Endothelial cell of umbilical vein (primary cell): ENCODE measurements at regions not wholly inside any gene's neighbourhood (a gene's known extent, or its start where the extent isn't known, plus 50 kb on each side); places are given as distances from the start of the nearest gene placed in this dataset.
A peak's percentile ranks its signal among the peaks of the same experiment; 100 is the strongest.

Experiments used
- BruUV-seq: library from RNA; stranded (reverse); fragments of 400-500 nt; replicated peaks from 2 replicates; lab custom pipeline; 2021; lab: Mats Ljungman, UMichigan
- CTCF ChIA-PET: fragments of 300-600, 350-600 bp; sonication (Branson Sonifier 250); formaldehyde crosslinking; loops from one replicate; lab custom pipeline; 2021; ENCODE audit warnings: antibody characterized with exemption, inconsistent platforms; lab: Charles Lee
- POLR2A ChIA-PET: fragments of 300-600, 350-600 bp; sonication (Branson Sonifier 250); formaldehyde crosslinking; loops from one replicate; lab custom pipeline; 2021; ENCODE audit warnings: antibody characterized with exemption, inconsistent platforms; lab: Charles Lee
- DNase-seq: peaks from one replicate; pipeline ENCODE4 v3.0.0-alpha.2; 2011; ENCODE audit warnings: low read depth, low spot score
- FAIRE-seq: peaks from 2 replicates; lab custom pipeline; 2011; peaks lifted over from hg19 to GRCh38; lab: Jason Lieb, UNC
- H2AFZ ChIP-seq: 2 replicates; pipeline ENCODE4 v1.6.0; 2012; ENCODE audit warnings: low read depth, low read length, control low read depth, inconsistent platforms
- H3K27ac ChIP-seq: 2 replicates; pipeline ENCODE4 v1.5.1; 2011; ENCODE audit warnings: low read depth, mild to moderate bottlenecking, control low read depth, low read length, moderate library complexity; ENCODE audit not compliant: insufficient read depth
- H3K27me3 ChIP-seq, 2 experiments: 2 replicates each; pipeline versions ENCODE4 v1.6.0 to v1.6.1; 2011; ENCODE audit warnings: low read length in 2 of 2, mixed read lengths in 1 of 2; ENCODE audit not compliant: control insufficient read depth in 2 of 2, insufficient read depth in 2 of 2
- H3K36me3 ChIP-seq, 2 experiments: 2 replicates in 1 of 2; 3 replicates in 1 of 2; pipeline ENCODE4 v1.5.1; 2011; ENCODE audit warnings: low read length in 2 of 2, mild to moderate bottlenecking in 1 of 2, moderate library complexity in 1 of 2; ENCODE audit not compliant: control insufficient read depth in 2 of 2, insufficient read depth in 2 of 2; ENCODE audit errors: extremely low read depth in 1 of 2
- H3K4me1 ChIP-seq: 3 replicates; pipeline ENCODE4 v1.5.1; 2011; ENCODE audit warnings: mild to moderate bottlenecking, low read length; ENCODE audit not compliant: control insufficient read depth, insufficient read depth; ENCODE audit errors: extremely low read depth
- H3K4me2 ChIP-seq: 2 replicates; pipeline ENCODE4 v1.6.1; 2011; ENCODE audit warnings: low read length, control low read depth, mixed read lengths; ENCODE audit not compliant: insufficient read depth
- H3K4me3 ChIP-seq, 3 experiments: fragments of 200-600 bp in 1 of 3; sonication (generic), shearing (Covaris generic) in 1 of 3; replicated peaks in 1 of 3; 2 replicates each; pipeline ENCODE4 v1.5.1; 2011 to 2016; ENCODE audit warnings: control low read depth in 3 of 3, low read length in 3 of 3, mild to moderate bottlenecking in 2 of 3, inconsistent platforms in 1 of 3, low read depth in 1 of 3, moderate library complexity in 1 of 3; ENCODE audit not compliant: insufficient read depth in 1 of 3
- H3K79me2 ChIP-seq: 2 replicates; pipeline ENCODE4 v1.6.0; 2012; ENCODE audit warnings: low read length, inconsistent platforms; ENCODE audit not compliant: control insufficient read depth, insufficient read depth
- H3K9ac ChIP-seq: replicated peaks from 2 replicates; pipeline ENCODE3; 2011; ENCODE audit warnings: low read length, control low read depth; ENCODE audit not compliant: insufficient read depth; ENCODE audit errors: extremely low read depth
- H3K9me1 ChIP-seq: replicated peaks from 3 replicates; pipeline ENCODE4 v1.6.0; 2011; ENCODE audit warnings: mild to moderate bottlenecking, low read length; ENCODE audit not compliant: control insufficient read depth, insufficient read depth; ENCODE audit errors: extremely low read depth
- H3K9me3 ChIP-seq: replicated peaks from 2 replicates; pipeline ENCODE4 v1.5.1; 2012; ENCODE audit warnings: low read length, inconsistent platforms; ENCODE audit not compliant: control insufficient read depth, insufficient read depth
- H4K20me1 ChIP-seq: replicated peaks from 2 replicates; pipeline ENCODE3; 2011; ENCODE audit warnings: mild to moderate bottlenecking, low read length; ENCODE audit not compliant: control insufficient read depth, insufficient read depth; ENCODE audit errors: extremely low read depth
- CTCF ChIP-seq, 2 donors: IDR thresholded peaks; 1 replicate in 1 of 2; 2 replicates in 1 of 2; pipeline ENCODE4 v1.5.1; 2011; ENCODE audit warnings: low read length in 2 of 2, mild to moderate bottlenecking in 2 of 2, moderate library complexity in 2 of 2, control low read depth in 1 of 2, inconsistent platforms in 1 of 2, low read depth in 1 of 2; ENCODE audit not compliant: insufficient read depth in 1 of 2; ENCODE audit errors: extremely low read depth in 1 of 2
- FOS ChIP-seq: IDR thresholded peaks from 2 replicates; pipeline ENCODE4 v1.6.1; 2011; ENCODE audit warnings: mild to moderate bottlenecking, low read length, moderate library complexity, borderline replicate concordance; ENCODE audit not compliant: insufficient read depth
- GATA2 ChIP-seq: IDR thresholded peaks from 2 replicates; pipeline ENCODE4 v1.7.0; 2011; ENCODE audit warnings: low read depth, mild to moderate bottlenecking, moderate library complexity, mixed read lengths, low read length; ENCODE audit not compliant: insufficient read length, insufficient read depth
- JUN ChIP-seq: IDR thresholded peaks from 2 replicates; pipeline ENCODE4 v1.6.1; 2011; ENCODE audit warnings: borderline replicate concordance, low read depth; ENCODE audit not compliant: insufficient read length, insufficient read depth
- MAX ChIP-seq: IDR thresholded peaks from 2 replicates; pipeline ENCODE4 v1.6.1; 2011; ENCODE audit not compliant: insufficient read depth, insufficient read length
- MYC ChIP-seq: IDR thresholded peaks from one replicate; pipeline ENCODE4 v1.6.1; 2011; ENCODE audit warnings: mild to moderate bottlenecking, low read depth, low read length
- POLR2A ChIP-seq: IDR thresholded peaks from 2 replicates; pipeline ENCODE4 v1.6.1; 2012; ENCODE audit warnings: low read depth, mild to moderate bottlenecking, control low read depth, low read length
- POLR2AphosphoS5 ChIP-seq: IDR thresholded peaks from 2 replicates; pipeline ENCODE4 v1.6.1; 2012; ENCODE audit warnings: low read depth, mild to moderate bottlenecking, control low read depth, low read length, moderate library complexity; ENCODE audit not compliant: insufficient read depth
- dilution Hi-C: fragments of 300-500 bp; cut with MboI; formaldehyde crosslinking; loops from one replicate; pipeline ENCODE4 v1.15.0; 2019; ENCODE audit warnings: low sequenced_read_pairs; ENCODE audit not compliant: extremely low pct_ligation_motif_present
- intact Hi-C: fragments of 100-400 bp; cut with micrococcal nuclease; formaldehyde crosslinking; loops from one replicate; pipeline ENCODE4 v1.10.0; 2022

- H2AFZ ChIP-seq, result no peak overlapping the region
- dilution Hi-C loops (no loop called here), intact Hi-C loops (loop anchor here (1.0 kb wide), 1 partner anchor 268 kb away; no protein-coding TSS in a partner anchor)
- H3K9me1 ChIP-seq, result no peaks in the 10 kb centered on the region
- H3K36me3 ChIP-seq, result no peaks in the 10 kb centered on the region
- H3K9ac ChIP-seq, result no peak overlapping the region
- no peak for TF ChIP-seq MAX
- TF ChIP-seq CTCF (IDR thresholded peaks at IDR 0.05; ENCODE audit: extremely low read depth in 1 of 2, insufficient read depth in 1 of 2, low read depth in 1 of 2, low read length in 2 of 2), result no peak
- no peak for TF ChIP-seq POLR2A
- TF ChIP-seq FOS, result no peak
- no peak for TF ChIP-seq GATA2
- no peak for TF ChIP-seq POLR2AphosphoS5
- no peak for TF ChIP-seq MYC
- TF ChIP-seq JUN, result no peak
- no TSS peak for BruUV-seq
- no peaks in the 10 kb centered on the region for H3K79me2 ChIP-seq
- H3K27ac ChIP-seq, result no peak overlapping the region
- no peaks in the 10 kb centered on the region for H3K4me1 ChIP-seq
- DNase-seq, result peak; percentile 44
- CTCF ChIA-PET, result interaction anchor here (0.7 to 2.0 kb wide), 5 partner anchors 10 to 270 kb away, joined by 3 to 19 read pairs (median 3); no protein-coding TSS in a partner anchor
- H4K20me1 ChIP-seq, result no peaks in the 10 kb centered on the region
- FAIRE-seq, result no peak
- no peak overlapping the region for H3K4me2 ChIP-seq
- POLR2A ChIA-PET, result no interaction called here
- H3K4me3 ChIP-seq, result no peak overlapping the region
- peaks cover 0 to 3% of the 10 kb centered on the region in 2 experiments for H3K27me3 ChIP-seq
- H3K9me3 ChIP-seq, result no peaks in the 10 kb centered on the region
These were observed 101.9 kb upstream of the CCSER1 start for GRCh38 chr4:90025248-90025647.
